ENCODE measurements at regions not wholly inside any gene's neighbourhood (a gene's known extent, or its start where the extent isn't known, plus 50 kb on each side); places are given as distances from the start of the nearest gene placed in this dataset.

- TF ChIP-seq, protein P1, sequence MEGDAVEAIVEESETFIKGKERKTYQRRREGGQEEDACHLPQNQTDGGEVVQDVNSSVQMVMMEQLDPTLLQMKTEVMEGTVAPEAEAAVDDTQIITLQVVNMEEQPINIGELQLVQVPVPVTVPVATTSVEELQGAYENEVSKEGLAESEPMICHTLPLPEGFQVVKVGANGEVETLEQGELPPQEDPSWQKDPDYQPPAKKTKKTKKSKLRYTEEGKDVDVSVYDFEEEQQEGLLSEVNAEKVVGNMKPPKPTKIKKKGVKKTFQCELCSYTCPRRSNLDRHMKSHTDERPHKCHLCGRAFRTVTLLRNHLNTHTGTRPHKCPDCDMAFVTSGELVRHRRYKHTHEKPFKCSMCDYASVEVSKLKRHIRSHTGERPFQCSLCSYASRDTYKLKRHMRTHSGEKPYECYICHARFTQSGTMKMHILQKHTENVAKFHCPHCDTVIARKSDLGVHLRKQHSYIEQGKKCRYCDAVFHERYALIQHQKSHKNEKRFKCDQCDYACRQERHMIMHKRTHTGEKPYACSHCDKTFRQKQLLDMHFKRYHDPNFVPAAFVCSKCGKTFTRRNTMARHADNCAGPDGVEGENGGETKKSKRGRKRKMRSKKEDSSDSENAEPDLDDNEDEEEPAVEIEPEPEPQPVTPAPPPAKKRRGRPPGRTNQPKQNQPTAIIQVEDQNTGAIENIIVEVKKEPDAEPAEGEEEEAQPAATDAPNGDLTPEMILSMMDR (optimal IDR thresholded peaks at IDR 0.05 in 1 of 3, IDR thresholded peaks at IDR 0.05 in 1 of 3, conservative IDR thresholded peaks at IDR 0.05 in 1 of 3; ENCODE audit: extremely low read depth in 1 of 3, insufficient read depth in 2 of 3, low read length in 3 of 3): no peak
- no peak for TF ChIP-seq EZH2 (IDR thresholded peaks at IDR 0.05; ENCODE audit: low read length)
These were observed 181.3 kb downstream of the KIF26A start for GRCh38 chr14:104319491-104320241.
